ENCODE measurements at regions not wholly inside any gene's neighbourhood (a gene's known extent, or its start where the extent isn't known, plus 50 kb on each side); places are given as distances from the start of the nearest gene placed in this dataset.

DNA sequence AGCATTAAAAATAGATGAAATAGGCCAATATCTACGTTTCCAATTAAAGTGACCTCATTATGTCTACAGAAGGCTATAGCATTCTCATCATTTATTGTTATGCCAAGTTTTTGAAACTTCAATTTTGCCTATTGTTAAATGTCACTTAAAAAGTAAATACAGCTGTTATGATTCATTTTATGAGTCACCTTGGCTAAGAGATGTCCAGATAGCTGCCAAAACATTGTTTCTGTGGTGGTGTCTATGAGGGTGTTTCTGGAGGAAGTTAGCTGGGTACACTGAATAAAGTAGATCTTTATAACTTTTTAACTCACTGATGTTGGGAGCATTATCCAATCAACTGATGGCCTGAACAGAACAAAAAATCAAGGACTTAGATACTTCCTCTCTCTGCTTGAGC, 1209.7 kb upstream of the PCDH9 start:
- Histone ChIP-seq H3K27ac (ENCODE audit: low read depth, low read length) (no peak overlapping the region), H3K9ac (ENCODE audit: low read length) (no peak overlapping the region), H3K27me3 (ENCODE audit: low read length) (no peaks in the 10 kb centered on the region), H3K36me3 (ENCODE audit: low read length) (no peaks in the 10 kb centered on the region), H3K79me2 (ENCODE audit: insufficient read depth, low read length) (no peaks in the 10 kb centered on the region), H3K4me2 (ENCODE audit: low read depth, low read length, poor library complexity, severe bottlenecking) (no peak overlapping the region), H3K4me3 (ENCODE audit: insufficient read depth, low read length, poor library complexity, severe bottlenecking) (no peak overlapping the region), H3F3A (ENCODE audit: insufficient read depth) (no peaks in the 10 kb centered on the region), H4K20me1 (ENCODE audit: low read depth, low read length) (no peaks in the 10 kb centered on the region), H2AFZ (ENCODE audit: low read depth, low read length, severe bottlenecking) (no peak overlapping the region), H3K9me3 (ENCODE audit: insufficient read depth, low read length) (0 out of 2 replicates have a peak, but pooled peaks cover 2% of the 10 kb centered on the region), H3K9me2 (replicated peaks; ENCODE audit: insufficient read depth, low read length) (no peaks in the 10 kb centered on the region)
- no peak for TF ChIP-seq EZH2phosphoT487 (conservative IDR thresholded peaks at IDR 0.05; ENCODE audit: low read length)
- TF ChIP-seq, protein P1, sequence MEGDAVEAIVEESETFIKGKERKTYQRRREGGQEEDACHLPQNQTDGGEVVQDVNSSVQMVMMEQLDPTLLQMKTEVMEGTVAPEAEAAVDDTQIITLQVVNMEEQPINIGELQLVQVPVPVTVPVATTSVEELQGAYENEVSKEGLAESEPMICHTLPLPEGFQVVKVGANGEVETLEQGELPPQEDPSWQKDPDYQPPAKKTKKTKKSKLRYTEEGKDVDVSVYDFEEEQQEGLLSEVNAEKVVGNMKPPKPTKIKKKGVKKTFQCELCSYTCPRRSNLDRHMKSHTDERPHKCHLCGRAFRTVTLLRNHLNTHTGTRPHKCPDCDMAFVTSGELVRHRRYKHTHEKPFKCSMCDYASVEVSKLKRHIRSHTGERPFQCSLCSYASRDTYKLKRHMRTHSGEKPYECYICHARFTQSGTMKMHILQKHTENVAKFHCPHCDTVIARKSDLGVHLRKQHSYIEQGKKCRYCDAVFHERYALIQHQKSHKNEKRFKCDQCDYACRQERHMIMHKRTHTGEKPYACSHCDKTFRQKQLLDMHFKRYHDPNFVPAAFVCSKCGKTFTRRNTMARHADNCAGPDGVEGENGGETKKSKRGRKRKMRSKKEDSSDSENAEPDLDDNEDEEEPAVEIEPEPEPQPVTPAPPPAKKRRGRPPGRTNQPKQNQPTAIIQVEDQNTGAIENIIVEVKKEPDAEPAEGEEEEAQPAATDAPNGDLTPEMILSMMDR (IDR thresholded peaks at IDR 0.05; ENCODE audit: insufficient read depth, low read length, poor library complexity, severe bottlenecking): no peak

DNA sequence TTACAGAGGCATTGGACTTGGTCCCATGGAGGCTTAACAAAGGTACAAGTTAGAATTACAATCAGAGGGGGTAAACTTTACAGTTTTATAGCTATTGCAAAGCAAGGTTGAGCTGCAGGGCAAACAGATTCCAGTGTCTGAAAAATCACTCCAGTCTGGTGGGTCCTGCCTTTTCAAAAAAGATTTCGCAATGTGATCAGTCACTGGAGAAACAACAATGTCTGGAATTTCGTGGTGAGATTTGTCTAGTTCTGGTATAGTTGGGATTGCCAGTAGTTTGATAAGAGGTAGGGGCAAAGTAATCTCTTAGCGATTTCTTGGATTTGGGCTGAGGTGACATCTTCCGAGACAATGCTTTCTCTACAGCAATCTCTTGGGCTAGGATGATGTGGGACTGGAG, 1198.2 kb upstream of the PCDH9 start:
- TF ChIP-seq EZH2phosphoT487 (conservative IDR thresholded peaks at IDR 0.05; ENCODE audit: low read length): no peak
- TF ChIP-seq, protein P1 (IDR thresholded peaks at IDR 0.05; ENCODE audit: insufficient read depth, low read length, poor library complexity, severe bottlenecking): no peak
- Histone ChIP-seq H4K20me1 (ENCODE audit: low read depth, low read length) (no peaks in the 10 kb centered on the region), H3K9me3 (ENCODE audit: insufficient read depth, low read length) (0 out of 2 replicates have a peak, but pooled peaks cover 3% of the 10 kb centered on the region), H3K27me3 (ENCODE audit: low read length) (no peaks in the 10 kb centered on the region), H3K4me3 (ENCODE audit: insufficient read depth, low read length, poor library complexity, severe bottlenecking) (no peak overlapping the region), H2AFZ (ENCODE audit: low read depth, low read length, severe bottlenecking) (no peak overlapping the region), H3K79me2 (ENCODE audit: insufficient read depth, low read length) (no peaks in the 10 kb centered on the region), H3K9ac (ENCODE audit: low read length) (no peak overlapping the region), H3K4me2 (ENCODE audit: low read depth, low read length, poor library complexity, severe bottlenecking) (no peak overlapping the region), H3F3A (ENCODE audit: insufficient read depth) (no peaks in the 10 kb centered on the region), H3K36me3 (ENCODE audit: low read length) (no peaks in the 10 kb centered on the region), H3K27ac (ENCODE audit: low read depth, low read length) (no peak overlapping the region), H3K9me2 (replicated peaks; ENCODE audit: insufficient read depth, low read length) (no peaks in the 10 kb centered on the region)

DNA sequence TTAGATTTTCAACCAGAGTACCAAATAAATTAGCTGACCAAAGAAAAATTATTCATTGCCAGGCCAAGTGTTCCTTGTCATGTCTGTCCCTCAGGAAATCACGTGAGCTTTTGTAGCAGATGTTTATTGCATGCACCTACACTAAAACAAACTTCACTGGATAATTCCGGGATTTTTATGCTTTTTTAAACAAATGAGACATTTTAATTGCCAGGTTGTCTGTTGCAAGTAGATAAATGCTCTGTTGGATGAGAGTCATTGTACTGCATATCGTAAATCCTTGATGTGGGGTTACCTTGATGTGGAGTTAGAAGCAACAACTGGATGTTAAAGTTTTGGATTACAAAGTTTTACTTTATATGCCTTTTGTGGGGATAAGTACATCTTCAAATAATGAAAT, 1187.7 kb upstream of the PCDH9 start:
- Histone ChIP-seq H3K4me2 (ENCODE audit: low read depth, low read length, poor library complexity, severe bottlenecking) (no peak overlapping the region), H3K9me2 (replicated peaks; ENCODE audit: insufficient read depth, low read length) (no peaks in the 10 kb centered on the region), H2AFZ (ENCODE audit: low read depth, low read length, severe bottlenecking) (no peak overlapping the region), H3K36me3 (ENCODE audit: low read length) (no peaks in the 10 kb centered on the region), H3K9me3 (ENCODE audit: insufficient read depth, low read length) (no peaks in the 10 kb centered on the region), H3K9ac (ENCODE audit: low read length) (no peak overlapping the region), H3F3A (ENCODE audit: insufficient read depth) (no peaks in the 10 kb centered on the region), H3K27ac (ENCODE audit: low read depth, low read length) (no peak overlapping the region), H3K79me2 (ENCODE audit: insufficient read depth, low read length) (no peaks in the 10 kb centered on the region), H3K27me3 (ENCODE audit: low read length) (no peaks in the 10 kb centered on the region), H4K20me1 (ENCODE audit: low read depth, low read length) (no peaks in the 10 kb centered on the region), H3K4me3 (ENCODE audit: insufficient read depth, low read length, poor library complexity, severe bottlenecking) (no peak overlapping the region)
- no peak for TF ChIP-seq EZH2phosphoT487 (conservative IDR thresholded peaks at IDR 0.05; ENCODE audit: low read length)
- TF ChIP-seq, protein P1 (IDR thresholded peaks at IDR 0.05; ENCODE audit: insufficient read depth, low read length, poor library complexity, severe bottlenecking): no peak
